ENCODE measurements at regions not wholly inside any gene's neighbourhood (a gene's known extent, or its start where the extent isn't known, plus 50 kb on each side); places are given as distances from the start of the nearest gene placed in this dataset.
A peak's percentile ranks its signal among the peaks of the same experiment; 100 is the strongest.

DNA sequence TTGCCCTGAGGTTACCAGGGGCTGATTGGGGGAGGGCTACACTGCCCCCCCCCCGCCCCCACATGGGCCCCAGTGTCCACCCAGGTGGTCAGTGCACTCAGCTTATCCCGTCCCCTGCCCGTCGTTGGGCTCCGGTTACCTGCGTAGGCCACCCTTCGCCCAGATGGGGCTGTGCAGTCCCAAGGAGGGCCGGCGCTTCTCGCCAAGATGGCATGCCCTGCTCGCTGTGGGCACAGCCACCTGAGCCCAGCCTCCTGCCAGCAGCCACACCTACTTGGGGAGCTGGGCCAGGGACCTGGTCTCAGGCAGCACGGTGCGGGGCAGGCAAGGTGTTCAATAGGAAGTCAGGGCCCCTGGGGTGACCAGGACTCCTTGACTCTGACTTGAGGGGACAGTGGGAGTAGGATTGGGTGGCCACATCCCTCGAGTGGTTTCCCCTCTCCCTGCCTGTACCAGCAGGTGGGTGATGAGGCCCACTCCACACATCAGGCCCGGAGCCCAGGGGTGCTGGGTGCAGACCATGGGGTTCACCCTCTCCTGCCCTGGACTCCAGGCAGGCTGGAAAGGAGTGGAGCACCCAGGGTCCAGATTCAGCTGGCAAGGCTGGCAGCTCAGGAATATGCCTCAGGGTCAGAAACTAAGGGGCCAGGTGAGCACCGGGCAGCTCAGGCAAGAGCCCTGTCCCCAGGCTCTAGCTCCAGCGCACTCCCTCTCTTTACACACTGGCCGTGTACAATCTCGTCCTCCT lies 170.3 kb downstream of the GLI2 start:
- no peak for DNase-seq

GRCh38 chr2:120906914-120907313 lies 171.2 kb downstream of the GLI2 start:
- no peak for DNase-seq

- DNase-seq = no peak
These were observed 172.2 kb downstream of the GLI2 start for GRCh38 chr2:120907822-120908221.

DNA sequence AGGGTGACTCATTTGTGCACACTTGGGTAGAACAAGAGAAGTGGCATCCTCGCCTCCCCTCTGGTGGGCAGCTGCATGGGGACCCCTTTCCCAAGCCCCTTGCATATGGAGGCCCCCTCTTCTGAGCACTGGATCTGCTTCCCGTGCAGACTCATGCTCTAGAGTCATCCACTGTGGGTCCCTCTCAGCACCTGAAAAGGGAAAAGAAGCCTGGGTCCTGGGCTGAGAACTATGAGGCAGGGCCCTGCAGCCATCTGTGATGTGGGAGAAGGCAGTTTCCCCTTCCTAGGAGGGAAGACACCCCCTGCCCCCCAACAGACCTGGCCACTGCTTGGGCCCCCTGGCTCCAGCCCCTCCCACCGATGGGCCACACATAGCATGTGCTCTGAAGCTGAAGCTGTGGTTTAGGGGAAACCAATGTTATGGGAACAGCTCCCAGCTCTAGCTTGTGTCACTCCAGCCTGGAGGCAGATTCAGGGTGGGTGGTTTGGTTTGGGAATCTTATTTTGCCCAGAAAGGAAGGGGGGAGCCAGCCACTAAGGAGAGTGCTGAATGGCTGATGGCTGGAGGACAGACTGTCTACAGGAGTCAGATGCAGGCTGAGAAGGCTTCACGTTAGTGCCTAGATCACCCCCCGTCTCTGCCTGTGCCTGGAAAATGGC lies 172.8 kb downstream of the GLI2 start:
- no peak for DNase-seq

DNA sequence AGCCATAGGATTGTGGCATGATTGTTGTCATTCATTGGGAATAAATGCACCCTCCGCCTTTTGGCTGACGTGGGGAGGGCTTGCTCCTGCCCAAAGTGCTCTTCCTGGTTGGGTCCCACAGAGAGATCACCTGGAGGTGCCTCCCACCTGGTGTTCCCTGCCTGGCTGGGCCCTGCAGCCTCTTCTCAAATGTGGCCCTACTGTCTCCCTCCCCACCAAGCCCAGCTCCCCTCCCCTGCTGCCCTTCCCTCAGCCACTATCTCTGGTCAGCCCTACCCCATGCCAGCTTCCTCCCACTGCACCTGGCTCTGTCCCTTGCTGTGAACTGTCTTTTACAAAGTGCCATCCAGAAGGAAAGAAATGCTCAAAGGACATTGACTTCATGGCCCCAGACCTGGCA lies 173.4 kb downstream of the GLI2 start:
- DNase-seq = no peak

DNA sequence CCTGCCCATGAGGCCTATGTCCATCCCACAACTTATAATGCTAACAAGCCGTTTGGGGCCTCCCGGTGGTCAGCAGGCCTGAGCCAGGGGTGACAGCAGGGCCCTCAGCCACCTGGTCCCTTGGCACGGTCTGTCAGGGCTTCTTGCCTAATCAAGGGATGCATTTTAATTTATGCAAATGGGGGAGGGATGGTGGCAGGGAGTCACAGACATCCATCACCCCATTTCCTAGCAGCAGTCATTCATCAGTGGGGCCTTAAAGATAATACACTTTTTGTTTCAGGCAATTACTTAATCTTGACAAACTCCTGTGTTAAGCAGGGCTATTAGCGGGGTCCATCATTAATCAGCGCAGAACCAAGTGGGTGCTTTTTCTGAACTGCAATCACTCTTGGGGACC lies 174.5 kb downstream of the GLI2 start:
- DNase-seq = no peak

GRCh38 chr2:120910956-120911951 lies 175.6 kb downstream of the GLI2 start:
- no peak for DNase-seq

- DNase-seq = no peak
These were observed 176.7 kb downstream of the GLI2 start for GRCh38 chr2:120912101-120912985.

DNA sequence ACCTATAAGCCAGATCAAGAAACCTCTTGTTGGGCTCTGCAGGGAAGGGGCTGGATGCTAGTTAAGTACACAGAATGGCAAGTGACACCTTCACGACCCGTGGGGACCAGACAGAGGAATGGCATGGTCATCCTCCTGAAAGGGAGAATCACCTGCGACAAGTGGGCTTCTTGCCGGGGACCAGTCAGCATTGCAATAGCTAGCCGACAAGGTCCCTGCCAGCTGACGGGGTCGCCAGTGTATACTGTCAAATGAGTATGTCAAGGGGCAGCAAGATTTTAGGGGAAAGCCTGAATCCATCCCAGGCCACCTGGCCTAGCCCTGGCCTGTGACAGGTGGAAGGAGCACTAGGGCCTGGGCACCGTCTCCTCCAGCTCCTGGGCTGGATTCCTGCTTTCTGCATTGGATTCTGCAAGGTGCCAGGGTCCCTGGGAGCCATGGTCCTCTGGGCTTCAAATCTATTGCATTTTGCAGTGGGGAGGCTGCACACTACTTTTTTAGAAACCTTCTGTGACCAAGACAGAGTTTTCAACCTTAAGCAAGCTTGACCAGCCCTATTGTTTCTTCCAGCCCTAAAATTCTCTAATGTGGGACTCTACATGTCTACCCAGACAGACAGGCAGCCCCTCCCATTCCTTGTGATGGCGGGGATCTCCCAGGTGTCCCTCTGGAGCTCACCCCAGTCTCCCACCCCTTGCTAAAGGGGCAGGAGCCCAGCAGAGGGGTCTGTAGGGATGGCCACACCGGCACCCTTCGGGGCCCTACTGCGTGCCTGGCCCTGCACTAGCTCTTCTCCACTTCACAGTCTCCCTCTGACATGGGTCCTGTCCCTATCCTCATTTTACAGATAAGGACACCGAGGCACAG lies 178.5 kb downstream of the GLI2 start:
- no peak for DNase-seq

DNA sequence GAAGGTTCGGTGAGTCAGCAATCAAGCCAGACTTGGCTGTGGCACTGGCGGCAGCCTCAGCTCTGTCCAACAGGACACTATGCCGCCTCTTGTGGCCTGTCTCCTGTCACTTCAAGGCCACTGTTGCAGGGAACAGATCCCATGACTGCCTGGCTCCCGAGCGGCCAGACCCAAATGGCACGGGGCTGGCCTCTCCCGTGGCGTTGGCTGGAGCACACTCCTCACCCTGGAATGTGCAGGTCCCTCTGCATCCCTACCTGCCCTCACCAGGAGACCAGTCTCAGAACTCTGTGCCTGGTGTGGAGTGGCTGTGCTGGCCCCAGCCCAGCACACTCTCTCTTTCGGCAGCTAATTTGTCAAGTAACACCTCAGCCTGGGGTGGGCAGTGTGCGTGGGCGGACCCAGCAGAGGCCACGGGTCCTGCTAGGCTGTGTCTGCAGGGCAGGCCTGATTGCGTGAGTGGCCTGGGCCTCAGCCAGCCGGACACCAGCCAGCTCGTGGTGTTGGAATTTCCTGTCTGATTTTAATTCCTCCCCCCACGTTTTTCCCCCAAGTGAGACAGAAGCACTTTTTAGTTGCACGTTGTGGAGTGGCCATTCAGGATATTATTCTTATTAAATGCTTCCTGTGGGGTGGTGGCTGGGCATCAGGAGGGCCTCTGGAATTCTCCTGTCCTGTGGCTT lies 179.3 kb downstream of the GLI2 start:
- DNase-seq = no peak

GRCh38 chr2:120915670-120916069 lies 180.0 kb downstream of the GLI2 start:
- no peak for DNase-seq

- no peak for DNase-seq
These were observed 180.8 kb downstream of the GLI2 start for GRCh38 chr2:120916446-120916845.

GRCh38 chr2:120917886-120918285 lies 182.2 kb downstream of the GLI2 start:
- DNase-seq = no peak

GRCh38 chr2:120919216-120919615 lies 183.5 kb downstream of the GLI2 start:
- DNase-seq = no peak

DNA sequence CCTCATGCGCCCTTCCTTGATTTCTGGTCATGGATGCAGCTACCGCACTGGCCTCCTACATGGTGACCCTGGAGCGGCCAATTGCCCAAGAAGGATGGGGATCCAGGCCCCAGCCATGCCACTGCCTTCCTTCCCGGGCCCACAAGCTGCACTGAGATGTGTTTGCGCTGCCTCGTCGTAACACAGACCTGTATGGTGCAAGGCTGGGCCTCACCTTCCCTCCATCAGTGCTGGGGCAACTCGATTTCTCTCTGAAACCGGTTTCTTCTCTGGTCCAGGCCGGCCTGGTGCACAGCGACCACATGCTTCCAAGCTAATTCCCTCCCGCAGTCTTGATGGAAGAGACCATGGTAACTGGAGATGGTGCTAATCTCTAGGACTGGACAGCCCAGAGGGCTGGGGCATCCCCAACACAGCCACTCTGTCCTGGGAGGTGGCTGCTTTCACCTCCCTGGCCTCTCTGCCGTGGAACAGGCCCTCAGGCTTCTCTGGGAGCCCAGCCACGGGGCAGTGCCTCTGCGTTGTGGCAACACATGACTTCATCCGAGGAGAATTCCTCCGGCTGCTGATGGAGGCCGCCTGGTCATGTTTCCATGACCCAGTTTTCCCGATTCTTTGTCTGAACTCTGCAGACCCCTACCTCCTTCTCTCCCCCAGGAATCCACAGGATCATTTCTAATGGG lies 184.2 kb downstream of the GLI2 start:
- DNase-seq = no peak

DNA sequence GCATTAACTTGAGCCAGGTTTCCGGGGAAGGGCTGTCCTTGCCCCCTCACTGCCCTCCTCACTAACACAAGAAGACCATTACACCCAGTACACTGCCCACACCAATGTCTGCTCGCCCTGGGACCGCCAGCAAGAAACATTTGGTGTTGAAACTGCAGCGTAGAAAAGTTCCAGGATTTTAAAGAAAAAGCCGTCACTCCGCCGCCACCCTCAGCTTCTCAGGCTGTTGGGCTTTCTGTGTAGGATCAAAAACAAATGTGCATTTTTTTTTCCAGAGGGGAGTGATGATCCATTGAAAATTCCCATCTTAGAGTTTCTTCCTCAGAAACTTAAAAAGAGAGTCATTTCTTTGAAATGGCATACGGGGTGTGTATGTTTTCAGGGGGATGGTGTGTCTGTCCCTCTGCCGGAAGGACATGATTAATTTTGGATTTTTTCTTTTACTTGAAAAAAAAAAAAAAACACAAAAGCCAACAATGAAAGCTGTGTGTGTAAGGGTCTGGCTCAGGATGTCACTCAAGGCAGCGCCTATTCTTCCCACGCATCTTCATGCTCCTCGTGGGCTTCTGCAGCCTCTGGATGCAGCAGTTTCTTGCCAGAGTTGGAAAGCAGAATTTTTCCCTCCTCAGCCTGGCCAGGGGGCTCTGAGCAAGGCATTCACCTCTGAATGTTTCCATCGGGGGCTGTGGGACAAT lies 184.9 kb downstream of the GLI2 start:
- DNase-seq = no peak

DNA sequence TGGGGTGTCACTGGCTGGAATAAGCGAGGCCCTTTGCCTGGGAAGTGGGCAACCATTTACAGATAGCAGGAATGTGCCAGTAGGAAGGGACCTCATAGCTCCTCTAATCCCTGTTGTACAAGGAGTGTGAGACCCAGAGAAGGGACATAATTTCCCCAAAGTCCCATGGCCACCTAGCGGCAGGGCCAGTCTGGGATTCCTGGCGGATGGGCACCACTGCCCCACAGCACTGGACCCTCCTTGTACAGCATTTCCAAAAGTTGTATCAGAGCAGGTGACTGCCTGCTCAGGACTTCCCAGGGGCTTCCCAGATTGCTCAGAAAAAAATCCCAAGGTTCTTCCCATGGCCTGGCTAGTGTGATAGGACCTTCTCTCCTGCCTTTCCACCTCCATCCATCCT lies 185.8 kb downstream of the GLI2 start:
- DNase-seq = peak in 2 of 3 donors; percentile 8 to 18

DNA sequence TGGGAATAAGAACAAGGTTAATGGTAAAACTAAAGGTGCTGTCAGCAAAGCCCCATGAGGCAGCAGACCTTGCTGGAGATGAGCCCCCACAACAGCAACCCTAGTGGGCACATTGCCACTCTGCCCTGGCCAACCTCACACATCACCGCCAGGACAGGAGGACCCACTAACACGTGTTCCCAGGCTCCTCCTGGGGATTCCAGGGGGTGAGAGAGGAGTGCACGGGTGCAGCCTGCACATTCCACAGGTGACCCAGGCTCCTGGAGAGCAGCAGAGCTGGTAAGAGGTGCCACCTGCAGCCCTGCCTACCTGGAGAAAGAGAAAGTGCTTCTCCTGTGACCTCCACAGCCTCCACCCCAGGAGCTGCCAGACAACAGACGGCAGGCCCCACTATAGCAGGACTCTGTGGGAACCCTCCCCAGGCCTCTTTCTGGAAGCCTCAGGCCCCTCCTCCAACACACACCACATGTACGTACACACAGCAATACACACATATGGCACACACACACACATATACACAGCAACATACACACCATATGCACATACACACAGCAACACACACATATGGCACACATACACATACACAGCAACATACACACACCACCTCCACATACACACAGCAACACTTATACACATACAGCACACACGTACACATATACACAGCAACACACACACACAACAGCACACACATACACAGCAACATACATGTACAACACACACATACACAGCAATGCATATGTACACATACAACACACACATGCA lies 187.1 kb downstream of the GLI2 start:
- no peak for DNase-seq

DNA sequence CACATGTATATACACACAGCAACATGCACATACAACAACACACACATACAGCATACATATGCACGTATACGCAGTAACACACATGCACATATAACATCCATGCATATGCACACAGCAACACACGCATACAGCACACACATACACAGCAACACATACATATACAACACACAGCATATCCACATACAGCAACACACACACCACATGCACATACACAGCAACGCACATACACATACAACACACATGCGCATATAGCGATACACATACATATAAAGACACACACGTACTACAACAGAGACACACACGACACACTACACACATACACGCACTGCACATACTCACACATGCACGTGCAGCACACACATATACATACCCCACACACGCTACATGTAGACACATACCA lies 187.8 kb downstream of the GLI2 start:
- DNase-seq = no peak
